Transverse colon (tissue), 4 donors: ENCODE measurements at regions not wholly inside any gene's neighbourhood (a gene's known extent, or its start where the extent isn't known, plus 50 kb on each side); places are given as distances from the start of the nearest gene placed in this dataset.
A peak's percentile ranks its signal among the peaks of the same experiment; 100 is the strongest.

ENCODE experiments used
- DNase-seq: peaks from one replicate; pipeline ENCODE4 v3.0.0-alpha.2; 2019
- H3K27ac ChIP-seq, 4 donors: fragments of 200-600 bp; sonication (generic); 2 replicates each; pipeline ENCODE4 v1.5.1; 2016 to 2018; ENCODE audit warnings: inconsistent platforms in 4 of 4
- H3K27me3 ChIP-seq: fragments of 200-600 bp; sonication (generic); 2 replicates; pipeline ENCODE4 v1.5.1; 2017; ENCODE audit warnings: inconsistent platforms
- H3K36me3 ChIP-seq, 4 donors: fragments of 200-600 bp; sonication (generic); 2 replicates each; pipeline ENCODE4 v1.5.1; 2017 to 2019; ENCODE audit warnings: inconsistent platforms in 4 of 4
- H3K4me1 ChIP-seq, 4 donors: fragments of 200-600 bp; sonication (generic); 2 replicates each; pipeline ENCODE4 v1.5.1; 2017 to 2020; ENCODE audit warnings: inconsistent platforms in 4 of 4
- H3K4me3 ChIP-seq, 4 donors: fragments of 200-600 bp; sonication (generic); 1 replicate in 1 of 4; 2 replicates in 3 of 4; pipeline versions ENCODE4 v1.5.1 to v1.6.1; 2017 to 2019; ENCODE audit warnings: inconsistent platforms in 4 of 4
- H3K9me3 ChIP-seq, 2 donors: fragments of 200-600 bp; sonication (generic); 2 replicates each; pipeline ENCODE4 v1.5.1; 2017 to 2019; ENCODE audit warnings: inconsistent platforms in 2 of 2
- CTCF ChIP-seq, 5 experiments: fragments of 200-600 bp in 3 of 5; fragments of 450-650 bp in 2 of 5; sonication (generic) in 3 of 5; IDR thresholded peaks; 1 replicate in 2 of 5; 2 replicates in 3 of 5; pipeline ENCODE4 v1.5.1; 2016 to 2017; ENCODE audit warnings: antibody characterized with exemption in 5 of 5, inconsistent platforms in 3 of 5, mild to moderate bottlenecking in 2 of 5, moderate library complexity in 1 of 5
- EP300 ChIP-seq: sonication (generic); formaldehyde crosslinking; IDR thresholded peaks from one replicate; pipeline ENCODE4 v1.6.1; 2017; ENCODE audit warnings: antibody characterized with exemption, low read depth
- POLR2A ChIP-seq: fragments of 450-650 bp; IDR thresholded peaks from one replicate; pipeline ENCODE4 v1.6.1; 2016; ENCODE audit warnings: antibody characterized with exemption, mild to moderate bottlenecking, moderate library complexity
- POLR2AphosphoS5 ChIP-seq, 3 donors: sonication (generic); formaldehyde crosslinking; IDR thresholded peaks; one replicate each; pipeline ENCODE4 v1.6.1; 2016; ENCODE audit warnings: antibody characterized with exemption in 3 of 3
- WGBS, 2 donors: methylation state at CpG; one replicate each; pipeline ENCODE4 v1.1.5; 2018; ENCODE audit warnings: low coverage in 1 of 2; 5-methylcytosine and 5-hydroxymethylcytosine counted together
- in situ Hi-C, 4 donors: fragments of 200-750 bp; cut with MboI; loops; one replicate each; pipeline versions ENCODE4 v1.15.0 to v1.15.1; 2017; ENCODE audit warnings: low sequenced_read_pairs in 3 of 4, low pct_ligation_motif_present in 1 of 4, low pct_unique_long_range_greater_than_20kb in 1 of 4
- intact Hi-C: fragments of 100-400 bp; cut with DNase I; formaldehyde crosslinking; loops from one replicate; pipeline ENCODE4 v1.15.1; 2023; ENCODE audit warnings: low total_unique reads

- intact Hi-C loops = no loop called here
- H3K4me3 ChIP-seq = no peak overlapping the region
- DNase-seq = no peak
- H3K27ac ChIP-seq = no peak overlapping the region
- H3K9me3 ChIP-seq = no peaks in the 10 kb centered on the region
- peaks cover 0 to 26% (median 3%) of the 10 kb centered on the region in 4 donors for H3K36me3 ChIP-seq
- no peak for TF ChIP-seq EP300
- TF ChIP-seq POLR2A = no peak
- TF ChIP-seq CTCF (IDR thresholded peaks at IDR 0.05) = no peak
- no peak for TF ChIP-seq POLR2AphosphoS5 (IDR thresholded peaks at IDR 0.05)
- H3K4me1 ChIP-seq = no peaks in the 10 kb centered on the region
- WGBS, 2 donors = 91 to 100% methylated on average over 1 of the region's 1 CpG
- in situ Hi-C loops = loop anchor here in 3 of 4 donors (5.0 to 25.0 kb wide), 3 partner anchors 368 to 378 kb away; no protein-coding TSS in a partner anchor
- H3K27me3 ChIP-seq = no peaks in the 10 kb centered on the region
These were observed 194.9 kb downstream of the UTRN start for GRCh38 chr6:144479991-144480390.

DNA sequence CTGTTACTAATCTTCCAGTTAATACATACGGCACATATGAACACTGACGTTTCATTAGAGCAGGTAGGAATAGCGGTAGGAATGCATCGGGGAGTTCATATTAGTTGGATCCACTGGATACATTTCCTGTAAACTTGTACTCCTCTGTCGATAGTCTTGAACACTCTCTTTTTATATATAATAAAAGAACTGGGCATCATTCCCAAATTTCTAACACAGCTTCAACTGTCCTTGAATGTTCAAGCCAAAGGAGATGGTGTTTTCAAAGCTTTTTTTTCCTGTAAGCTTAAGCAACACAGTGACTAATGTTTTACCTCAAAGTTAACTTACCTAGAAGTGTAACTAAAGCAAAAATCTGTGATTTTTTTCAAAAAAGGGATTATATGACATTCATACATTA, 195.3 kb downstream of the UTRN start:
- in situ Hi-C loops = loop anchor here in 3 of 4 donors (5.0 to 25.0 kb wide), 3 partner anchors 368 to 378 kb away; no protein-coding TSS in a partner anchor

GRCh38 chr6:144481527-144481926, 196.4 kb downstream of the UTRN start:
- Histone ChIP-seq H3K4me3 (no peak overlapping the region), H3K4me1 (no peaks in the 10 kb centered on the region), H3K36me3 (peaks cover 0 to 23% (median 10%) of the 10 kb centered on the region in 4 donors), H3K27me3 (no peaks in the 10 kb centered on the region), H3K9me3 (no peaks in the 10 kb centered on the region), H3K27ac (no peak overlapping the region)
- WGBS, 2 donors = 69 to 72% methylated on average over 5 to 6 of the region's 6 CpGs
- intact Hi-C loops = no loop called here
- no peak for DNase-seq
- TF ChIP-seq CTCF (IDR thresholded peaks at IDR 0.05) = no peak
- no peak for TF ChIP-seq POLR2AphosphoS5 (IDR thresholded peaks at IDR 0.05)
- TF ChIP-seq EP300 = no peak
- no peak for TF ChIP-seq POLR2A
- in situ Hi-C loops = loop anchor here in 3 of 4 donors (5.0 to 25.0 kb wide), 3 partner anchors 369 to 379 kb away; no protein-coding TSS in a partner anchor

More for the DNA sequence above, 195.3 kb downstream of the UTRN start:
- no peak for DNase-seq
- Histone ChIP-seq H3K4me3 (no peak overlapping the region), H3K27ac (no peak overlapping the region), H3K9me3 (no peaks in the 10 kb centered on the region), H3K27me3 (no peaks in the 10 kb centered on the region), H3K4me1 (no peaks in the 10 kb centered on the region), H3K36me3 (peaks cover 0 to 26% (median 5%) of the 10 kb centered on the region in 4 donors)
- TF ChIP-seq EP300 (no peak), POLR2AphosphoS5 (IDR thresholded peaks at IDR 0.05) (no peak), POLR2A (no peak), CTCF (IDR thresholded peaks at IDR 0.05) (no peak)
- WGBS, 2 donors = 81 to 84% methylated on average over 5 of the region's 5 CpGs
- intact Hi-C loops = no loop called here

- TF ChIP-seq POLR2AphosphoS5 (IDR thresholded peaks at IDR 0.05) = peak in 1 of 3 donors; percentile 7
- no peak for TF ChIP-seq EP300
- peak; percentile 59 to 69 (median 61) for TF ChIP-seq CTCF (IDR thresholded peaks at IDR 0.05)
- TF ChIP-seq POLR2A = no peak
- Histone ChIP-seq H3K4me3 (no peak overlapping the region), H3K9me3 (no peaks in the 10 kb centered on the region), H3K27ac (no peak overlapping the region), H3K4me1 (no peaks in the 10 kb centered on the region), H3K27me3 (no peaks in the 10 kb centered on the region), H3K36me3 (peaks cover 0 to 23% (median 11%) of the 10 kb centered on the region in 4 donors)
- intact Hi-C loops = no loop called here
- peak; percentile 81 for DNase-seq
- in situ Hi-C loops = loop anchor here in 3 of 4 donors (5.0 to 25.0 kb wide), 3 partner anchors 370 to 380 kb away; no protein-coding TSS in a partner anchor
- 6 to 10% methylated on average over 3 to 4 of the region's 4 CpGs for WGBS, 2 donors
These were observed 197.0 kb downstream of the UTRN start for GRCh38 chr6:144482142-144482541.
